ENCODE measurements at regions not wholly inside any gene's neighbourhood (a gene's known extent, or its start where the extent isn't known, plus 50 kb on each side); places are given as distances from the start of the nearest gene placed in this dataset.
"Not testable (repeated sequence)": the region's sequence is repeated elsewhere in the genome, so short reads cannot be mapped to it uniquely, and the experiment has no call there.

DNA sequence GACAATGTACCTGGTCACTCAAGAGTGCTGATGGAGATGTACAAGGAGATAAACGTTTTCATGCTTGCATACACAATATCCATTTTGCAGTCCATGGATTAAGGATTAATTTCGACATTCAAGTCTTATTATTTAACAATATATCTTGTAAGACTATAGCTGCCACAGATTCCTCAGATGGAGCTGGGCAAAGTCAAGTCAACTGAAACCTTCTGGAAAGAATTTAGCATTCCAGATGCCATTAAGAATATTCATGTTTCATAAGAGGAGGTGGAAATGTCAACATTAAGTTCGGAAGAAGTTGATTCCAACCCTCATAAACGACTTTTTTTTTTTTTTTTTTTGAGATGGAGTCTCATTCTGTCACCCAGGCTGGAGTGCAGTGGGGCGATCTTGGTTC lies 126.0 kb downstream of the SHANK2 start:
- H3K4ac ChIP-seq (replicated peaks; ENCODE audit: insufficient read length, low read depth, low read length); H3K79me2 ChIP-seq (ENCODE audit: control insufficient read depth in 1 of 2, insufficient read depth in 2 of 2, low read length in 2 of 2); H3K27ac ChIP-seq (ENCODE audit: low read depth, low read length); DNase-seq (ENCODE audit: low read depth in 1 of 2, low spot score in 2 of 2); H2BK12ac ChIP-seq (ENCODE audit: low read depth, low read length); H2BK5ac ChIP-seq (ENCODE audit: low read depth, low read length); H2BK15ac ChIP-seq (ENCODE audit: low read length); H2BK20ac ChIP-seq (ENCODE audit: low read length); H3K79me1 ChIP-seq (ENCODE audit: low read depth, low read length); H4K8ac ChIP-seq (ENCODE audit: extremely low read depth, insufficient read depth, low read length); FAIRE-seq; H3K18ac ChIP-seq (ENCODE audit: extremely low read depth, low read length); H3K4me3 ChIP-seq (ENCODE audit: extremely low read depth in 1 of 4, insufficient read depth in 2 of 4, low read depth in 3 of 4, low read length in 4 of 4); H3K23ac ChIP-seq (ENCODE audit: insufficient read length); H2AFZ ChIP-seq (ENCODE audit: low read length); H2AK5ac ChIP-seq (ENCODE audit: low read depth, low read length); H4K91ac ChIP-seq (replicated peaks; ENCODE audit: insufficient read length, low read length); H4K20me1 ChIP-seq (replicated peaks in 1 of 2; ENCODE audit: control insufficient read depth in 1 of 2, insufficient read depth in 2 of 2, low read length in 2 of 2); H3K9ac ChIP-seq (replicated peaks in 1 of 4; ENCODE audit: extremely low read depth in 1 of 4, low read depth in 3 of 4, low read length in 3 of 4); H3K23me2 ChIP-seq (ENCODE audit: low read depth, low read length); H3K56ac ChIP-seq (replicated peaks; ENCODE audit: insufficient read length, low read depth, low read length); CTCF ChIA-PET (ENCODE audit: partially characterized antibody); POLR2A ChIA-PET (ENCODE audit: partially characterized antibody); H3K4me2 ChIP-seq (ENCODE audit: insufficient read depth in 1 of 2, low read depth in 2 of 2, low read length in 2 of 2); H3K4me1 ChIP-seq (replicated peaks in 1 of 4; ENCODE audit: control insufficient read depth in 3 of 4, insufficient read depth in 4 of 4, low read length in 3 of 4); H2BK120ac ChIP-seq (replicated peaks; ENCODE audit: low read depth, low read length); H3K9me3 ChIP-seq (ENCODE audit: insufficient read depth in 2 of 2, low read depth in 1 of 2, low read length in 1 of 2); H4K5ac ChIP-seq (ENCODE audit: insufficient read length, low read depth, low read length); H3K27me3 ChIP-seq (replicated peaks in 1 of 4; ENCODE audit: control insufficient read depth in 3 of 4, extremely low read depth in 1 of 4, insufficient read depth in 3 of 4, low read length in 3 of 4); H3K14ac ChIP-seq (ENCODE audit: insufficient read length): not testable (repeated sequence)
- peaks cover 0 to 11% (median 0%) of the 10 kb centered on the region in 4 experiments; a peak in 2 of 8 replicates for H3K36me3 ChIP-seq (ENCODE audit: control insufficient read depth in 2 of 4, insufficient read depth in 4 of 4, low read length in 3 of 4)
- 73% methylated on average over 4 of the region's 5 CpGs; no CpG with 5 or more reads in 1 of the 2 experiments for WGBS, 2 experiments (ENCODE audit: extremely low coverage in 1 of 2, insufficient coverage in 1 of 2, insufficient read length in 1 of 2, insufficient replicate concordance in 2 of 2, low coverage in 1 of 2, low lambda C conversion rate in 2 of 2, missing lambda C conversion rate in 1 of 2)

Data from H1 (cell line).